Lung (tissue), 11 donors: ENCODE measurements at regions not wholly inside any gene's neighbourhood (a gene's known extent, or its start where the extent isn't known, plus 50 kb on each side); places are given as distances from the start of the nearest gene placed in this dataset.

Experiments used
- ATAC-seq: fragments of 200-7000 bp; cut with Tn5 transposase; one replicate; pipeline ENCODE4 v1.9.1; 2020; ENCODE audit warnings: moderate number of reproducible peaks; ENCODE audit not compliant: insufficient read depth, low FRiP score
- DNase-seq, 3 donors: peaks; one replicate each; pipeline ENCODE4 v3.0.0-alpha.2; 2013 to 2017
- H3K27ac ChIP-seq, 2 donors: one replicate each; pipeline ENCODE4 v1.5.1; 2013; ENCODE audit warnings: mild to moderate bottlenecking in 2 of 2, moderate library complexity in 2 of 2, control low read depth in 1 of 2, inconsistent platforms in 1 of 2, low read depth in 1 of 2, low read length in 1 of 2
- H3K27me3 ChIP-seq, 3 donors: one replicate each; pipeline ENCODE4 v1.5.1; 2013; ENCODE audit warnings: low read length in 2 of 3; ENCODE audit not compliant: control insufficient read depth in 3 of 3, insufficient read depth in 3 of 3
- H3K36me3 ChIP-seq, 4 donors: one replicate each; pipeline ENCODE4 v1.5.1; 2013; ENCODE audit warnings: low read length in 4 of 4, mild to moderate bottlenecking in 1 of 4, moderate library complexity in 1 of 4; ENCODE audit not compliant: control insufficient read depth in 4 of 4, insufficient read depth in 4 of 4
- H3K4me1 ChIP-seq, 5 donors: one replicate each; pipeline ENCODE4 v1.5.1; 2013; ENCODE audit warnings: low read length in 5 of 5, mild to moderate bottlenecking in 2 of 5, moderate library complexity in 1 of 5; ENCODE audit not compliant: control insufficient read depth in 5 of 5, insufficient read depth in 5 of 5
- H3K4me3 ChIP-seq: one replicate; pipeline ENCODE4 v1.5.1; 2013; ENCODE audit warnings: mild to moderate bottlenecking, control low read depth, moderate library complexity
- H3K9ac ChIP-seq, 2 donors: one replicate each; pipeline ENCODE4 v1.5.1; 2013; ENCODE audit warnings: low read length in 2 of 2, control low read depth in 1 of 2; ENCODE audit not compliant: insufficient read depth in 1 of 2
- H3K9me3 ChIP-seq, 4 donors: one replicate each; pipeline ENCODE4 v1.5.1; 2013; ENCODE audit warnings: low read length in 3 of 4, mild to moderate bottlenecking in 1 of 4, moderate library complexity in 1 of 4; ENCODE audit not compliant: control insufficient read depth in 4 of 4, insufficient read depth in 3 of 4
- CTCF ChIP-seq: IDR thresholded peaks from 2 replicates; pipeline ENCODE4 v1.5.1; 2012; ENCODE audit warnings: mild to moderate bottlenecking; ENCODE audit errors: control extremely low read depth, extremely low read depth
- WGBS, 2 donors: extraction: QIAGEN DNeasy Blood & Tissue Kit; methylation state at CpG; one replicate each; pipeline ENCODE4 v1.1.7; 2013; 5-methylcytosine and 5-hydroxymethylcytosine counted together
- donor health status: control.
- donor health status: control.
- donor health status: Bipolar disorder and iron deficiency.
- donor health status: healthy.
- donor health status: DM: yes; HTN: yes; CAD: no.

- no peak for TF ChIP-seq CTCF
- Histone ChIP-seq H3K27me3 (no peaks in the 10 kb centered on the region), H3K4me1 (no peaks in the 10 kb centered on the region), H3K36me3 (no peaks in the 10 kb centered on the region), H3K9me3 (no peaks in the 10 kb centered on the region), H3K9ac (no peak overlapping the region), H3K4me3 (no peak overlapping the region), H3K27ac (no peak overlapping the region)
- 26 to 31% methylated on average over 2 of the region's 2 CpGs for WGBS, 2 donors
- DNase-seq (no peak), ATAC-seq (no peak)
Observed at GRCh38 chr1:70498666-70499065, 87.6 kb downstream of the CTH start.

GRCh38 chr1:70499695-70500094 is 88.6 kb downstream of the CTH start:
- no peak for ATAC-seq
- no peak overlapping the region for H3K9ac ChIP-seq
- no peaks in the 10 kb centered on the region for H3K9me3 ChIP-seq
- no peak overlapping the region for H3K27ac ChIP-seq
- TF ChIP-seq CTCF: no peak
- no peak overlapping the region for H3K4me3 ChIP-seq
- peaks cover 0 to 3% (median 0%) of the 10 kb centered on the region in 5 donors for H3K4me1 ChIP-seq
- H3K36me3 ChIP-seq: no peaks in the 10 kb centered on the region
- 27 to 42% methylated on average over 1 of the region's 1 CpG for WGBS, 2 donors
- H3K27me3 ChIP-seq: peaks cover 0 to 3% (median 0%) of the 10 kb centered on the region in 3 donors
- no peak for DNase-seq

- Histone ChIP-seq H3K27me3 (peaks cover 0 to 3% (median 0%) of the 10 kb centered on the region in 3 donors), H3K36me3 (no peaks in the 10 kb centered on the region), H3K4me1 (peaks cover 0 to 5% (median 0%) of the 10 kb centered on the region in 5 donors), H3K9me3 (no peaks in the 10 kb centered on the region), H3K9ac (no peak overlapping the region), H3K4me3 (no peak overlapping the region), H3K27ac (no peak overlapping the region)
- ATAC-seq: no peak
- TF ChIP-seq CTCF: no peak
- DNase-seq: no peak
- 89 to 100% methylated on average over 1 of the region's 1 CpG for WGBS, 2 donors
Observed at GRCh38 chr1:70503358-70503757, 92.3 kb downstream of the CTH start.

- no peak overlapping the region for H3K27ac ChIP-seq
- no peak for TF ChIP-seq CTCF
- no peaks in the 10 kb centered on the region for H3K36me3 ChIP-seq
- H3K9ac ChIP-seq: no peak overlapping the region
- H3K4me1 ChIP-seq: peaks cover 0 to 5% (median 0%) of the 10 kb centered on the region in 5 donors
- no peak overlapping the region for H3K4me3 ChIP-seq
- DNase-seq (peak in 1 of 3 donors; percentile 2), ATAC-seq (no peak)
- no peaks in the 10 kb centered on the region for H3K9me3 ChIP-seq
- 88% methylated on average over 6 to 7 of the region's 7 CpGs for WGBS, 2 donors
- H3K27me3 ChIP-seq: peaks cover 0 to 3% (median 0%) of the 10 kb centered on the region in 3 donors
Observed at GRCh38 chr1:70504176-70504820, 93.2 kb downstream of the CTH start.
